IPS-NIHi7 (cell line): ENCODE measurements at regions not wholly inside any gene's neighbourhood (a gene's known extent, or its start where the extent isn't known, plus 50 kb on each side); places are given as distances from the start of the nearest gene placed in this dataset.
"Not testable (repeated sequence)": the region's sequence is repeated elsewhere in the genome, so short reads cannot be mapped to it uniquely, and the experiment has no call there.

Source experiments
- DNase-seq: peaks from one replicate; pipeline ENCODE4 v3.0.0; 2012; ENCODE audit warnings: mixed read lengths; ENCODE audit errors: extremely low spot score

GRCh38 chr9:31868830-31869229, 515.6 kb upstream of the ACO1 start:
- no peak for DNase-seq

GRCh38 chr9:31870276-31870675, 514.2 kb upstream of the ACO1 start:
- DNase-seq, result no peak

GRCh38 chr9:31873722-31874121, 510.7 kb upstream of the ACO1 start:
- no peak for DNase-seq

GRCh38 chr9:31894008-31894407, 490.4 kb upstream of the ACO1 start:
- DNase-seq, result no peak

GRCh38 chr9:31908158-31908890, 476.1 kb upstream of the ACO1 start:
- no peak for DNase-seq

DNA sequence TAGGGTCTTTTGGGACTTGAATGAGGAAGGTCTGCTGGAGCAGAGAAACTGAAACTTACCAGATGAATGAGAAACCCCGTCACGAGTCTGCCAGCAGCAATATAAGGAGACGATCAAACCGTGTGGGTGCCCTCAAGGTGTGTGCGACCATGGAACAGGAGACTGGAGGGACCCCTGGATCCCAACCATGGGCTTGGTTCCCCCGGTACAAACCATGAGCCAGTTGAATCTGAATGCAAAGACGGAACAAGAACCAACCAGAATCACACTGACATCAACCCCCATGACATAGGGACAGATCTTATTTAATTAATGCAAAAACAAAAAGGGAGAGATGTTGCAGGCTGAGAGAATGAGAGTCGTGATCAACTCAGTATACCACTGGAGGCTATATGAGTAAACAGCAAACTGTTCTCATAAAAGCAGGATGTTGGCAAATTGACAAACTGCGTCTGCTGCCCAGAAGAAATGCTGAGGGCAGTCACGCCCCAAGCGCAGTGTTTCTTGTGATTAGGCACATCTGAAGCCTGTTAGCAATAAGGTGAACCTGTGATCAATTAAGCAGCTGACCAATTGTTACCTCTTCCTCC, 475.5 kb upstream of the ACO1 start:
- DNase-seq, result no peak

GRCh38 chr9:31912636-31913035, 471.8 kb upstream of the ACO1 start:
- no peak for DNase-seq

GRCh38 chr9:31916591-31917241, 467.7 kb upstream of the ACO1 start:
- peak; percentile 54 for DNase-seq

GRCh38 chr9:31937737-31938136, 446.7 kb upstream of the ACO1 start:
- DNase-seq, result not testable (repeated sequence)

DNA sequence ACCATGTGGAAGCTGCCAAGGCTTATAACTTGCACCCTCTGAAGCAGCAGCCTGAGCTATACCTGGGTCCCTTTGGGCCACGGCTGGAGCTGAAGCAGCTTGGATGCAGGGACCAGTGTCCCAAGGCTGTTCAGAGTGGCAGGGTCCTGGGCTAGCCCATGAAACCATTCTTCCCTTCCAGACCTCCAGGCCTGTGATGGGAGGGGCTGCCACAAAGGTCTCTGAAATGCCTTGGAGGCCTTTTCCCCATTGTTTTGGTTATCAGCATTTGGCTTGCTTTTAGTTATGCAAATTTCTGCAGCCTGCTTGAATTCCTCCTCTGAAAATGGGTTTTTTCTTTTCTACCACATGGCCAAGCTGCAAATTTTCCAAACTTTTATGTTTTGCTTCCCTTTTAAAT, 433.7 kb upstream of the ACO1 start:
- no peak for DNase-seq

- no peak for DNase-seq
Observed at GRCh38 chr9:31958572-31958971, 425.9 kb upstream of the ACO1 start.

DNA sequence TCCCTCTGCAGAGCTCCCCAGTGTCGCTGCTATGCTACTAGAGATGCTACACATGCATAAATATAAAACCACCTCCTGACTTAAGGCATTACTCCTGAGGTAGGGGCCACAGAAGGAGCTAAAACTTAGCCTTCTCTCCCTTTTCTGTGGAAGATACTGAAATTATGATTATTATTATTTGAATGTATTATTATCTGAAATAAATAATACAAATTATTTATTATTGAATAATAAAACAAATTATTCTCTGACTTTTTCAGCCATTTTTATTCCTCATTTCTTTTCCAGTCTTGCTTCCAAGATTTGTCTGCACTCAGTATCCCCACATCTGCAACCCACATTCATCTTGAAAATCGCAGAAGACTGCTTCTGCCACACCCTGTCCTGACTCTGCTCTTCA, 414.9 kb upstream of the ACO1 start:
- DNase-seq, result no peak

DNA sequence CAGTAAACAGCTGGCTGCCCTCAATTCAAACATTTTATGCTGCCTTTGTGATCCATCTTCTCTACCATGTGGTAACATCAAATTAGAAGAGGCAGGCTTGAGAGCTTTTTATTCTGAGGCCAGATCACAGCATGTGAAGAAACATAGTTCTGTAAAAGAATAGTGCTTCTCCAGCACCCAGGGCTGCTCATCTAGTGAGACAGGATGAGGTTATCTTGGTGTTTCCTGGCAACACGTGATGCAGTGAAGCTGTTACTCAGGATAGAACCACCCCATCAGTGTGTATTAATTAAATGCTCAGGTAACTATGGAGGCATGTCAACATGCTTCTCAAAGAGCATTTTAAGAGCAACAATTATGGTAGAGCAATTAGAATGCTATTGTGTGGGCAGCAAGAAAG, 400.5 kb upstream of the ACO1 start:
- DNase-seq, result no peak

DNA sequence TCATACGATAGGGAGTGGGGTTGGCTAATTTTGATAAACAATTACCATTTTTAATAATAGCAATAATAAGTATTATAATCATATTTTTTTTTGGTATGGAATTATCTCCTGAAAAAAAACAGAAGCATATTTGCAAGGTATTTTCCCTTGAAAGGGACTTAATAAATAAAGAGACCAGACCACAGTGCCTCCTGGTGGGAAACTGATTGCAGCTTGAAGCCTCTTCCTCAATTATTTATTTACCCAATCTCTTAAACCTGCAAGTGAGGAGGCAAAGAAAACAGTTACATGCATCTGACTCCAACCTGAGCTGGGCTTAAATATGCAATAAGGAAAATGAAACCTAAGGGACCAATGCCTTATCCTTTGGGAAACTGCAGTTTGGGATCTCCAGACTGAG, 388.1 kb upstream of the ACO1 start:
- DNase-seq, result peak; percentile 18

DNA sequence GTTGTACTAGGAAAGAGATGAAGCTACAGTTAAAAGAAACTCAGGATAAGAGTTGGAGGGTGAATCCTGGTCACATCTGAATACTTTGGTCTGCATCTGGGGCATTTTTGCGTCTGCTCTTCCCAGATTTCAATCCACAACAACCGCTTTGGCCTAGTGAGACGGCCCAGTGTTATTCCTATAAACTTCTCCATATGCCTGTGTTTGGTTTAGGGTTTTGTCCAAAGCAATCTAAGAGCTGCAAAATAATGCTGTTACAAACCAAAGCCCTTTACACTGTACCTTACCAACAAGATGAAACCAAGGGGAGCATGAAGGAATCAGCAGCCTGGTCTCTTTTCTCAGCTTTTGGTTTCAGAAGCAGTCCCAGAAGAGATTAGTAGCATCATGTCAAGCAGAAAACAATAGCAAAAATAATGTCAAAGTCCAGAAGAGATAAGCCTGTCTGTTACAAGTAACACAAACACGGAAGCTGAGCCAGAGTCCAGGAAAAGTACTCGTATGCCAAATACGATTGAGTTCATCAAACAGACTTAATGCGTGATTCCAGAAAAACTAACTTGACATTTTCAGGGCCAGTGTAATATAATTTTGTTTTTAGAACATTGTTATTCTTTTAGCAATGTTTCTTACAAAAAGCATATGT, 379.9 kb upstream of the ACO1 start:
- no peak for DNase-seq

GRCh38 chr9:32010322-32010721, 374.1 kb upstream of the ACO1 start:
- DNase-seq, result no peak

DNA sequence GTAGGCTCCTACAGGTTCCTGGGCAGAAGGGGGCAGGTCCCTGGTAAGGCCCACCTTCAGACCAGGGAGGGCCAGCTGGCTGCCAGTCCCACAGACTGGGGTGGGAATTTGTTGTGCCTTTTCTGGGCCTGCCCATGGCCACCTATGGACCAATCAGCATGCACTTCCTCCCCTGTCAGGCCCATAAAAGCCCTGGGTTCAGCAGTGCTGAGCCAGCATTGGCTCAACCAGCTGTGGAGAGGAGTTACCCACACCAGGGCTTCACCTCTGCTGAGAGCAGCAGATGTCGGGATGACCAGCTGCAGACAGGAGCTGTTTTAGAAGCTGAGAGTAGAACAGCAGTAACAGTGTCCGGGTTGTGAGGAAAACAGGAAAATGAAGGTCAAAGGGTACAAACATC, 373.4 kb upstream of the ACO1 start:
- DNase-seq, result no peak

DNA sequence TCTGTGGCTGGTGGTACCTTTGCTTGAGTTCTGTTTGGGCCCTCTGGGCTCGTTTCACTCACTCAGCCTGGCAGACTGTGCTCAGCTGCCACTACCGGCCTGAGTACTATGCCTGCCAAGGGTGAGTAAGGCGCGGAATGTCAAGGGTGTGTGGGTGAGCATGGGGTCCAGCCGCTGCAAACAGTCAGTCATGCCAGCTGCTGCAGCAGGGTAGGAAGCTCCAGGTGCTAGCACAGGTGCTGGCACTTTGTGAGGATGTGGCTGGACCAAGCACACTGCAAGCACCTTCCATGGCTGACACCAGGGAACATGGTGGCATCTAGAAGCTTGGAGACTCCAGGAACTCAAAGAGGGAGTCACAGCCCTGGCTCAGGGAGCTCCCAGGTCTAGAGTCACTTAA, 368.6 kb upstream of the ACO1 start:
- no peak for DNase-seq

GRCh38 chr9:32045513-32045912, 338.9 kb upstream of the ACO1 start:
- no peak for DNase-seq

GRCh38 chr9:32067261-32067660, 317.2 kb upstream of the ACO1 start:
- no peak for DNase-seq

DNA sequence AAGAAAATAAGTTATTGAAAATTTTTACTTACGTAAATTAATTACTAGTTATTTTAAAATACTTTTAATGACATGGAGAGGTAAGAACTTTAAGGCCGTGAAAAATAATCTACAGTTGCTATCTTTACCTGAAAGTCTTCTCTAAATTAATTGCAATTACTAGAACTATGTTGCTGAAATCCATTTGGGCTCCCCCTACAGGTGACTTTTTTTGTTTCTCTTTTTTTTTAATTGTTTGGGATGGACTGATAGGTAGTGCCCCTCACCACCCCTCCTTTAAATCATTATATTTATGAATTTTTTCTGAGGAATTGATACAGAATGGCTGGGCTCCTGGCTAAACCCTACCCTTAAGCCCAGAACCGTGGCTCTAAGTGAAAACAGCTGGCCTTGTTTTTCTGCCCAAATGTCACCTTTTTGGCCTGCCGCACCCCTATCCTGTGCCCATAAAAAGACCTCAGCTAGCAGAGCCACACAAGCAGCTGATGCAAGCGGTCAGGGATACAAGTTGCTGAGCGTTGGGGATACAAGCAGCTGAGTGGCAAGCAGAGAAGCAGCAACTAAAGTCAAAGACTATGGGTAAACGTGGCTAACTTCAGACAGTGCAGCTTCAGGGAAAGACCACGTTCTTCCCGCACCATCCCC, 315.2 kb upstream of the ACO1 start:
- no peak for DNase-seq

- no peak for DNase-seq
Observed at GRCh38 chr9:32069969-32070368, 314.5 kb upstream of the ACO1 start.
